Stimulated activated CD8-positive, alpha-beta memory T cell treated with anti-CD3 and anti-CD28 coated beads, Interleukin-4, amount 100 ng/mL, for 1 hour (primary cell): ENCODE measurements at regions not wholly inside any gene's neighbourhood (a gene's known extent, or its start where the extent isn't known, plus 50 kb on each side); places are given as distances from the start of the nearest gene placed in this dataset.

Experiments used
- DNase-seq, 2 donors: peaks; one replicate each; pipeline ENCODE4 v3.0.0-alpha.2; 2020; ENCODE audit warnings: low read depth in 2 of 2, low spot score in 1 of 2

GRCh38 chrX:43562372-43562771 is 93.7 kb upstream of the MAOA start:
- no peak for DNase-seq

DNA sequence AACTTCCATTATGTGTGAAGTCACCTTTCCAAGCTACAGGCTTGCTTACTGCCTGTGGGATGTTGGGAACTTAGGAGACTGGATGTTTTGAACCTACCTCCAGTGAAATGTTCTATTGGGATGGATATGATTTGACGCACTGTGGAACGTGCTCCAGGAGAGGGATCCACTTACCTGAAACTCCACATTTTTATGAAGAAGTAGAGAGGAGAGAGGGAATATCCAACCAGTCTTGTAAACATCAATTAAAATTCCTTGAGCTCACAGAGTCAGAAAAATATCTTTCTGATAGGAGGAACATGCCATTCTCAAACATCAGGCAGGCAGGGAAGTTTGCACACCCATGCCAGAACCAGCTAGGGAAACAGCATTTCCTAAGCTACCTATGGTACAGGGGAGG is 91.1 kb upstream of the MAOA start:
- no peak for DNase-seq

GRCh38 chrX:43566170-43566569 is 89.9 kb upstream of the MAOA start:
- no peak for DNase-seq

DNA sequence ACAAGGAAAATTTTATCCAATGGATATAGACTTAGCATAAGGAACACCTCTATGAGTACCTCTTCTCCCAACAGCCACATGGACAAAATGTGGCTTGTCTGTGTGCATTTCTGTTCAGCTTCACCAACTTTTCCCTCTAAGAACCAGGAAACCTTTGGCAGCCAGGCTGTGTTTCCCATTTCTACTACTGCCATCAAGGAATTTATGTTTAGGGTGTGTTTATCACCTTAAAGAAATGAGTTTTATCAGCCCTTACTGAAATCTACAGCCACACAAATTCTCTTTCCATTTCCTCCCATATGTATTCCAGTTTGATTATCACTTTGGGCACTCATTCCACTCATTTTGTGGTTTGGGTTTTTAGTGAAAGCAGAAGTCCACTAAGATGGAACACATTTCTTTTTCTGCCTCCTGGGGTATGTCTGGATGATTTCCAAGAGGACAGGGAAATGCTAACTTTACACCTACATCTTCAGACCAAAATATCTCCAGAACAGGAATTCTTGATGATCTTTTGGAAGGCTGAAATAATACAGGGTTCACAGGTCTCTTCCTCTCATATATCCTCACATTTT is 82.6 kb upstream of the MAOA start:
- DNase-seq: no peak

DNA sequence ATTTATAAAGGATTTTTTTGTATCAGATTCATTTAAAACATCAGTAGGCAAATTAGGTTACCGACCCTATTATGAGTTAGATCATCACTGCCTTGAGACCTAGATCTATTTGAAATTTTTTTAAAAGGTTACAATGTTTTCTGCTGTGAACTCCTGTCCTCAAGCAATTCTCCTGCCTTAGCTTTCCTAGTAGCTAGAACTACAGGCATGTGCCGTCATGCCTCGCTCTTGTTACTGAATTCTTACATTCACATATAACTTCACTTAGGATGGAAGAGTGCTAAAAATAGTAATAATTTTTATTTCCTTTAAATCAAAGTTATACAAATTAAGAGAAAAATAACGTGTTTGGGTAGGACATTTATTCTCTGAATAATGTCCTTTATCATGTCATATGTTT is 75.5 kb upstream of the MAOA start:
- DNase-seq: no peak

DNA sequence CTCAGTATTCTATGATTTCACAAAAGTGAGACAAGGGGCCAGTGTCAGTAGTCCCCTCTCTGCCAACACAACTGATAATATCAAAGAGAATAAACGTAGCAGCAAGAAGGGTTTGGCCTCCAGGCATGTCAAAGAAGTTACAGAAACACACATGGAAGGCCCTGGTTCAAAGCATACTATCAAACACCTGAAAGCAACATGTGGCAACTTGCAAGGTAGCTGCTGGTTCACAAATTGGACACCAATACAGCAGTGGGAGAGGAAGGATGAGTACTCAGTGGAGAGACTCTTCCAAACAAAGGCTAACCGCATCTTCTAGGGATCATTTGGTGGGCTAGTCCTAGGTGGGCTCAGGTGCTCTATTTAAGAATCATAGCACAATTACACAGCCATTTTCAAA is 74.9 kb upstream of the MAOA start:
- no peak for DNase-seq

DNA sequence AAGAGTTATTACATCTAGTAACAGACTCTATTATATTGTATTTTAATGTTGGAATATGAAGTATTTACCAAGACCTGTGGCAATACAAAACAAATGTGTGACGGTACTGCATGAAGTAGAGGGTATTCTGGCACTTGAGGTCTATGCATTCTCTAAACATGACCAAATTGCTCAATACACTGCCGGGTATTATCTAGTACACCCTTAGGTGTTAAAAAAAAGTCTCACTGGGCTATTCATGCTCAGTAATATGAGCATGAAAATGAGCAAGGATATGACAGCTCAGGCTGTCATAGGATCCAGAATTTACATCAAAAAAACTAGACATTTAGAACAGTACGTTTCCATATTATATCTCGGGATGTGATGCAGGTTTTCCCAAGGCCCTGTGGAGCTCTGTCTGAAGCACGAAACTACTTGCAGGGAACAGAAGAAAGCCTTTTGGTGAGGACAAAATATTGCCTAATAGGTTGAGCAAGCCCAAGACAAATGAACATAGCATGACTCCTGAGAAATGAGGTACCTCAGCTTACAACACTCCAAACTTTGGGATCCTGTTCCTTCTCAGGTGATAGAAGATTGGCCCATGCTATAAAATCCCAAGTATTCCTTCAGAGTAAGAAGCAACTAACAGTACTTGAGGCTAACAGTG is 74.1 kb upstream of the MAOA start:
- DNase-seq: no peak

DNA sequence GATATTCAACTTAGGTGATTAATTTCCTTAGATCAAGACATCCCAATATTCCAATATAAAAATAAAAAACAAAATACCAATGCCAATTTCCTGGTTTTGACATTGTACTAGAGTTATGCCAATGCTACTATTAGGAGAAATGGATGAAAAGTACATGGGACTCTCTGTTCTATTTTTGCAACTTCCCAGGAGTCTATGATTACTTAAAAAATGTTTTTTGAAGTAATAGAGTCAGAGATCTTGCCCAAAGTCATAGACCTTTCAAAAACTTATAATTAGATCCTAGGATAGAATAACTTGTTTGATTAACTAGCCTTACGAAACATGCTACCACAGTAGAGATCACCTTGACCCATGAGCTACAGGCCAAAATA is 73.6 kb upstream of the MAOA start:
- DNase-seq: no peak

DNA sequence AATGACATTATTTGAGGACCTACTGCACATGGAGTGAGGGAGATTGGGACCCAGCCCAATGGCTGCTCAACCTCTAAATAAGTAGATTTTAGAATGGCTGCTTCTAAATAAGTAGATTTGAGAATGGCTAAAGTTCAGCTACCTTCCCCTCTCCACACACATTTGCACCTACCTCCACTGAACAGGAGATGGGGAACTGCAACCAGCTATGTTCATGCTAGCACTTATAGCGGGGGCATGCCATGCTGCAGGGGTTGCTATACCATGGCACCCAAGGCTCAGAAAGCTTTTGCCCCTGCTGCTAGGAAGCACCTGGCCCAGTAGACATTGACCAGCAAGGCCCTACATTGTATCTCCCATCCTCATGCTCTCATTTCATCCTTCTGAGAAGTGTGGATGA is 70.2 kb upstream of the MAOA start:
- no peak for DNase-seq

DNA sequence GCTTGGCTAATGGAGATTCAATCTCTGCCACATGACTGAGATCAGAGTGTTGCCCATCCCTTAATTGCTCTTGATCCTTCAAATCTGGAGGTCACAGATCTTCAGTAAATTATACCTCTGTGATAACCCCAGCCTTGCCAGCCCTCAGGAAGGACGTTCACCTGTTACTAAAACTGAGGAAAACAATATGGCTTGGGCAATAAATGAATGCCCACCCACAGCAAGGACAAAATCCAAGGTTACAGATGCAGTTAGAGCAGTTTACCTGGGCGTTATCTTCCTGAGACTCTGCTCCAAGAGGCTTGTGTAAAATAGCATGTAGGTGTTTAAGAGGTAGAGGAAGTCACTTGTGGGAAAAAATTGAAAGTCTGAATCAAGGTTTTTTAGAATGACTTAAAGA is 69.3 kb upstream of the MAOA start:
- no peak for DNase-seq

GRCh38 chrX:43589735-43590134 is 66.4 kb upstream of the MAOA start:
- DNase-seq: no peak

- no peak for DNase-seq
Measured at GRCh38 chrX:43590150-43590549, 65.9 kb upstream of the MAOA start.

GRCh38 chrX:43592597-43592996 is 63.5 kb upstream of the MAOA start:
- DNase-seq: no peak

GRCh38 chrX:43595931-43596330 is 60.2 kb upstream of the MAOA start:
- no peak for DNase-seq

- DNase-seq: no peak
Measured at GRCh38 chrX:43604753-43605152, 51.3 kb upstream of the MAOA start.

GRCh38 chrX:43605351-43605750 is 50.7 kb upstream of the MAOA start:
- DNase-seq: no peak
